Lower lobe of right lung (tissue), 2 donors: ENCODE measurements at regions not wholly inside any gene's neighbourhood (a gene's known extent, or its start where the extent isn't known, plus 50 kb on each side); places are given as distances from the start of the nearest gene placed in this dataset.

ENCODE experiments used
- ATAC-seq, 2 donors: fragments of 200-7000 bp; cut with Tn5 transposase; one replicate each; pipeline ENCODE4 v1.9.1; 2020 to 2022; ENCODE audit warnings: mild to moderate bottlenecking in 2 of 2, moderate library complexity in 2 of 2
- DNase-seq: peaks from one replicate; pipeline ENCODE4 v3.0.0-alpha.2; 2020
- H3K27ac ChIP-seq: fragments of 200-600 bp; one replicate; pipeline ENCODE4 v1.8.0; 2022
- H3K27me3 ChIP-seq: fragments of 200-600 bp; one replicate; pipeline ENCODE4 v1.8.0; 2022; ENCODE audit warnings: low read depth
- H3K36me3 ChIP-seq: fragments of 200-600 bp; one replicate; pipeline ENCODE4 v1.8.0; 2022; ENCODE audit warnings: mild to moderate bottlenecking
- H3K4me1 ChIP-seq: fragments of 200-600 bp; one replicate; pipeline ENCODE4 v1.8.0; 2022
- H3K4me3 ChIP-seq: fragments of 200-600 bp; one replicate; pipeline ENCODE4 v1.8.0; 2022; ENCODE audit warnings: mild to moderate bottlenecking
- H3K9me3 ChIP-seq: fragments of 200-600 bp; one replicate; pipeline ENCODE4 v1.8.0; 2022
- intact Hi-C: fragments of 100-400 bp; cut with DNase I; formaldehyde crosslinking; loops from one replicate; pipeline ENCODE4 v1.11.0; 2022
- TF ChIP-seq, protein P1 (sequence below): fragments of 200-600 bp; IDR thresholded peaks from one replicate; pipeline ENCODE4 v1.8.0; 2022; ENCODE audit warnings: antibody characterized with exemption, mild to moderate bottlenecking
- donor health status: DM: no; HTN: yes; CAD: no; lungs with severe emphysema.

DNA sequence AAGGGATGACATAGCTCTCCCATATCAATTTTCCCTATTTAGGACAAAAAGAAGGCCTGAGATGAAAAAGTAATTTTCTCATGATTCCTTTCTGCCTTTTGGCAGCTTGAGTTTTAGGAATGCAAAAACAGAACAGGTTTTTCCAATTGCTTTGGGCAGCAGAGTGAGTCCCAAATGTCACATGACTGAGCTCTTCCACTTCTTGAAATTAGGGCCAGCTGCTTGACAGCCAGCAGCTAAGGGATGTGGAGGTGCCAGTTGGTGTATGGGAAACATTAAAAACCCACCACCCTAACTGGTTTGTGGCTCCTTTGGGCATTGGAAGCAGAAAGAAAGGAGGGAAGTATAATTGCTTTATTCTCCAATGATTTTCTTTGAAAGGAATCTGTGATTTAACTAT, 133.8 kb upstream of the FAM20A start:
- DNase-seq (no peak), ATAC-seq (no peak)
- Histone ChIP-seq H3K4me1 (peaks cover 13% of the 10 kb centered on the region), H3K4me3 (no peak overlapping the region), H3K9me3 (no peaks in the 10 kb centered on the region), H3K27me3 (no peaks in the 10 kb centered on the region), H3K36me3 (no peaks in the 10 kb centered on the region), H3K27ac (no peak overlapping the region)
- TF ChIP-seq, protein P1, sequence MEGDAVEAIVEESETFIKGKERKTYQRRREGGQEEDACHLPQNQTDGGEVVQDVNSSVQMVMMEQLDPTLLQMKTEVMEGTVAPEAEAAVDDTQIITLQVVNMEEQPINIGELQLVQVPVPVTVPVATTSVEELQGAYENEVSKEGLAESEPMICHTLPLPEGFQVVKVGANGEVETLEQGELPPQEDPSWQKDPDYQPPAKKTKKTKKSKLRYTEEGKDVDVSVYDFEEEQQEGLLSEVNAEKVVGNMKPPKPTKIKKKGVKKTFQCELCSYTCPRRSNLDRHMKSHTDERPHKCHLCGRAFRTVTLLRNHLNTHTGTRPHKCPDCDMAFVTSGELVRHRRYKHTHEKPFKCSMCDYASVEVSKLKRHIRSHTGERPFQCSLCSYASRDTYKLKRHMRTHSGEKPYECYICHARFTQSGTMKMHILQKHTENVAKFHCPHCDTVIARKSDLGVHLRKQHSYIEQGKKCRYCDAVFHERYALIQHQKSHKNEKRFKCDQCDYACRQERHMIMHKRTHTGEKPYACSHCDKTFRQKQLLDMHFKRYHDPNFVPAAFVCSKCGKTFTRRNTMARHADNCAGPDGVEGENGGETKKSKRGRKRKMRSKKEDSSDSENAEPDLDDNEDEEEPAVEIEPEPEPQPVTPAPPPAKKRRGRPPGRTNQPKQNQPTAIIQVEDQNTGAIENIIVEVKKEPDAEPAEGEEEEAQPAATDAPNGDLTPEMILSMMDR: no peak
- intact Hi-C loops: no loop called here

DNA sequence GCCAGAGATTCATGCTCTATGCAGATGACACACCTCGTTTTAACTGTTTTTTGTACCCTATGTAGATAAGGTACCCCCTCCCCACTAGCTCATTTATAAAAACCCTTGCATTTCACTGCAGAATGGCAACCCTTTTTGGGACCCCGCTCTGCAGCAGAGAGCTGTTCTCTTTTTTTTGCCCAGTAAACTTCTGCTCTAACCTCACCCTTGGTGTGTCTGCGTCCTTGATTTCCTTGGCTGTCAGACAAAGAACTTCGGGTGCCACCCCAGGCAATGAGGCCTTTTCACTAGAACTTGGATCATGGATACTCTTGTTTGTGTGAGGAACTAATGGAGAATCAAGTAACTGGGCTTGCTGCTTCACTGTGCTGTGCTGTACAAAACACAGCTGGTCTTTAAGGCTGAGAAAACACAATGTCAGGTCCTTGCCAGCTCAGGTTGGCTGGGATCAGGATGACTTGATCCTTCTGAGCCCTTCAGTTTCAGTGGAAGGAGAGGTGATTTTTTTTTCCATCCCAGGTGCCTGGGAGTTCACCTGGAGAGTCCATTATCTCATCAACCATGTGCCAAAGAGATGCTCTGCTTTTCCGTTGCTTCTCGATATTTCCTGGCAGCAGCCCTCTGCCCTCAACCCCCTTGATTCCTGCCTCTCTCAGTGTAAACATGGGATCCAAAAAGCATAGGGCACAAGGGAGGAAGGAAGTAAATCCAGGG, 133.2 kb upstream of the FAM20A start:
- intact Hi-C loops: no loop called here
- ATAC-seq (no peak), DNase-seq (no peak)
- TF ChIP-seq, protein P1: no peak
- Histone ChIP-seq H3K36me3 (no peaks in the 10 kb centered on the region), H3K4me1 (peaks cover 13% of the 10 kb centered on the region), H3K9me3 (no peaks in the 10 kb centered on the region), H3K4me3 (no peak overlapping the region), H3K27ac (no peak overlapping the region), H3K27me3 (no peaks in the 10 kb centered on the region)

DNA sequence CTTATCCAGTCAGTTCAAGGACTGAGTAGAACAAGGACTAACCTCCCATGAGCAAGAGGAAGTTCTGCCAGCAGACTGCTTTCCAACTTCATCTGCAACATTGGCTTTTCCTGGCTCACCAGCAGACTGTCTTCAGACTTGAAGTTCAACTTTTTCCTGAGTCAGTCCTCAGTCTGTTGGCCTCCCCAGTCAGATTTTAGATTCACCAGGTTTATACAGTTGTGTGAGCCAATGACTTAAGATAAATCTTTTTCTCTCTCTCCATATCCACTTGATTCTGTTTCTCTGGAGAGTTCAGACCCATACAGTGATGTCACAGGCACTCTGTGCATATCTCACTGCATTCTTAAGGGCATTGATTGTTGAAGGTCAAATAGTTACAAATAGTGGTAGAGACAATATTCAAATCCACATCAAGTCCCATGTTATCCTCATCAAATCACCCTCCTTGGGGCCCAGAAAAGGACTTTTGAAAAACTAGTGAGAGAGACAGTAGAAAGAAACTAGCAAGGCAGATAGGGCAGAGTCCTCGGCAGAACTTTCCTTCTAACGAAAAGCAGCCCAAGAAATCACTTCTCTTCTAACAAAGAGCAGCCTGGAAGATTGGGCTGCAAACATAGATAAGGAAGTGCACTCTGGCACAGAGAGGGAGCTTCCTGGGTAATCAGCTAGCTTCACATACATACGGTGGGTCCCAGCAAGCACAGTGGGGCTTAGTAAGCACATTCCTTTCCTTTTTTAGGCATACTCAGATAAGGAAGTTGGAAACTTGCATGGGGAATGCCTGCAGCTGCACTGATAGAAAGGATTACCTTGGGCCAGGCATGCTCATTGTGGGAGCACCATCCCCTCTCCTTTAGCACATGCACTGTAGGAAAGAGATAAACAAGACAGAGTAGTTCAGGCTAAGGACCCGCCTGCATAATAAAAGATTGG, 132.3 kb upstream of the FAM20A start:
- H3K27me3 ChIP-seq: no peaks in the 10 kb centered on the region
- ATAC-seq: no peak
- H3K4me1 ChIP-seq: peaks cover 13% of the 10 kb centered on the region
- no peaks in the 10 kb centered on the region for H3K9me3 ChIP-seq
- no peak overlapping the region for H3K27ac ChIP-seq
- no peak for DNase-seq
- no peak overlapping the region for H3K4me3 ChIP-seq
- TF ChIP-seq, protein P1: no peak
- H3K36me3 ChIP-seq: no peaks in the 10 kb centered on the region
- intact Hi-C loops: no loop called here

DNA sequence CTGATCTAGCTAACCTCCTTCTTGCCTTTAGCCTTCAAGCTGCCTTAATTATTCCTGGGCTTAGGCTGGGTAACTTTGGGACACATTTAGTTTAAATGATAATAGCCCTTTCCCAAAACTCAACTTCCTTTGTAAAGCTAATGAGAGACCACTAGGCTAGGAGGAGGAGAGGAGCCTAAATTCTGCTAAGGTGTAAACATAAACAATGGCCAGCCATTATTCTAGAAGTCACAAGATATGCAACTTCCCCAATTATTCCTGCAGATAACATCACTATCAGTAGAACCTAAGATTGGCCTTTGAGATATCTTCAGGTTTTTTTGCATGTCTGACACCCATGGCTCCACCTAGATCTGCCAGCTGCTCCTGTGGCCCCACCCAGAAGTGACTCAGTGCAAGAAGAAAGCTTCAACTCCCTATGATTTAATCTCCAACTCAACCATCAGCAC, 131.2 kb upstream of the FAM20A start:
- intact Hi-C loops: no loop called here
- no peak overlapping the region for H3K4me3 ChIP-seq
- H3K9me3 ChIP-seq: no peaks in the 10 kb centered on the region
- peaks cover 13% of the 10 kb centered on the region for H3K4me1 ChIP-seq
- no peak overlapping the region for H3K27ac ChIP-seq
- no peak for DNase-seq
- TF ChIP-seq, protein P1: no peak
- no peaks in the 10 kb centered on the region for H3K36me3 ChIP-seq
- H3K27me3 ChIP-seq: no peaks in the 10 kb centered on the region
- no peak for ATAC-seq

DNA sequence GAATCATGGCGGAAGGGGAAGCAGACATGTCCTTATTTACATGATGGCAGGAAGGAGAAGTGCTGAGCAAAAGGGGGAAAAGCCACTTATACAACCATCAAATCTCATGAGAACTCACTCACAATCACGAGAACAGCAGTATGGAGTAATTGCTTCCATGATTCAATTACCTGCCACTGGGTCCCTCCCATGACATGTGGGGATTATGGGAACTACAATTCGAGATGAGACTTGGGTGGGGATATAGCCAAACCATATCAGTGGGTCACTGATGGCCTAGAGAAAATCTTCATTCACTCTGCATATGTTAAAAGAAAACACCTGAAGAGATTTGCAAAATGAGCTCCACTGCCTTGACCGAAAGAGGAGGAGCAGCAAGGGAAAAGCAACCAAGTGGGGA, 130.3 kb upstream of the FAM20A start:
- H3K36me3 ChIP-seq: no peaks in the 10 kb centered on the region
- H3K4me3 ChIP-seq: no peak overlapping the region
- peaks cover 13% of the 10 kb centered on the region for H3K4me1 ChIP-seq
- no peaks in the 10 kb centered on the region for H3K27me3 ChIP-seq
- intact Hi-C loops: no loop called here
- H3K9me3 ChIP-seq: no peaks in the 10 kb centered on the region
- ATAC-seq (no peak), DNase-seq (no peak)
- TF ChIP-seq, protein P1: no peak
- H3K27ac ChIP-seq: no peak overlapping the region
